Neutrophil (primary cell): ENCODE measurements at regions not wholly inside any gene's neighbourhood (a gene's known extent, or its start where the extent isn't known, plus 50 kb on each side); places are given as distances from the start of the nearest gene placed in this dataset.

ENCODE experiments used
- H3K27ac ChIP-seq: fragments of 200-600 bp; sonication (generic); 2 replicates; pipeline ENCODE4 v1.5.1; 2016; ENCODE audit warnings: mild to moderate bottlenecking, moderate library complexity
- H3K27me3 ChIP-seq: fragments of 200-600 bp; sonication (generic); 2 replicates; pipeline ENCODE4 v1.6.0; 2016; ENCODE audit warnings: mild to moderate bottlenecking
- H3K36me3 ChIP-seq: fragments of 200-600 bp; sonication (generic); 2 replicates; pipeline ENCODE4 v1.5.1; 2017
- H3K4me1 ChIP-seq, 2 experiments: fragments of 200-600 bp in 1 of 2; sonication (generic) in 1 of 2; 1 replicate in 1 of 2; 2 replicates in 1 of 2; pipeline versions ENCODE4 v1.5.1 to v1.6.1; 2013 to 2016; ENCODE audit warnings: low read depth in 1 of 2, low read length in 1 of 2, mild to moderate bottlenecking in 1 of 2, moderate library complexity in 1 of 2; ENCODE audit not compliant: control insufficient read depth in 1 of 2, insufficient read depth in 1 of 2
- H3K4me3 ChIP-seq, 2 experiments: fragments of 200-600 bp in 1 of 2; sonication (generic) in 1 of 2; 1 replicate in 1 of 2; 2 replicates in 1 of 2; pipeline ENCODE4 v1.5.1; 2013 to 2016; ENCODE audit warnings: low read depth in 1 of 2, low read length in 1 of 2, mild to moderate bottlenecking in 1 of 2, moderate library complexity in 1 of 2
- H3K9me3 ChIP-seq: fragments of 200-600 bp; sonication (generic); 2 replicates; pipeline ENCODE4 v1.5.1; 2016
- TF ChIP-seq, protein P1 (sequence below): fragments of 200-600 bp; sonication (generic); IDR thresholded peaks from 2 replicates; pipeline ENCODE4 v1.5.1; 2016; ENCODE audit warnings: antibody characterized with exemption

DNA sequence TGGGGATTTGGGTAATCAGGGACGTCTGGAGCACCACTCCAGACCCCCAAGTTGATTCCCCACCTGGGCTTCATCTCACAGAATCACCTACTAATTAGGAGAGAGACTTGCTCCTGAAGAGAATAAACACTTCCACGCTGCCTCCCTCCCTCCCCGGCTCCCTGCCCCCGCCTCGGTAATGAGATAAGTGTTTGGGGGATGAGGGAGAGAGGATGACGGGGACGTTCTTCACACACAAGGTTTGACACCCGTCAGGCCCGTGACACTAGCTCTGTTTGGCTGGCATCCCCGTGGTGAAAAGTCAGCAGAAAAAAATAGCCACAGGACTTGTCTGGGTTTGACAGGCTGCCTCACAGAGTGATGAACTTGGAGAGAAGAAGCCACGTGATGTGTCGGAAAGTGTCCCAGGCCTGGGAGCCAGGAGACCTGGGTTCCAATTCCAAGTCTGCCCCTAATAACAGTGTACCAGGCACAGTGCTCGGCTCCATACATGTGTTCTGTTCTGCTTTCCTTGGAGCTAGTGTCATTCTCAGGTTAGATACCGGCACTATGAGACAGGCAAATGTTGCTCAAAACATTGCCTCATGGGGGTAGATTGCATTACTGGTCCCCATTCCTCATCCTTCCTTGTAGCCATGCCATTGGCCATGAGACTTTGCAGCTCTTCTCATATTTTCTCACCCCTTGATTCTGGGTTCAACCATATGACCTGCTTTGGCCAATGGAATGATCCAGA lies 578.0 kb downstream of the BCOR start:
- Histone ChIP-seq H3K4me1 (no peaks in the 10 kb centered on the region), H3K36me3 (no peaks in the 10 kb centered on the region)
- TF ChIP-seq, protein P1, sequence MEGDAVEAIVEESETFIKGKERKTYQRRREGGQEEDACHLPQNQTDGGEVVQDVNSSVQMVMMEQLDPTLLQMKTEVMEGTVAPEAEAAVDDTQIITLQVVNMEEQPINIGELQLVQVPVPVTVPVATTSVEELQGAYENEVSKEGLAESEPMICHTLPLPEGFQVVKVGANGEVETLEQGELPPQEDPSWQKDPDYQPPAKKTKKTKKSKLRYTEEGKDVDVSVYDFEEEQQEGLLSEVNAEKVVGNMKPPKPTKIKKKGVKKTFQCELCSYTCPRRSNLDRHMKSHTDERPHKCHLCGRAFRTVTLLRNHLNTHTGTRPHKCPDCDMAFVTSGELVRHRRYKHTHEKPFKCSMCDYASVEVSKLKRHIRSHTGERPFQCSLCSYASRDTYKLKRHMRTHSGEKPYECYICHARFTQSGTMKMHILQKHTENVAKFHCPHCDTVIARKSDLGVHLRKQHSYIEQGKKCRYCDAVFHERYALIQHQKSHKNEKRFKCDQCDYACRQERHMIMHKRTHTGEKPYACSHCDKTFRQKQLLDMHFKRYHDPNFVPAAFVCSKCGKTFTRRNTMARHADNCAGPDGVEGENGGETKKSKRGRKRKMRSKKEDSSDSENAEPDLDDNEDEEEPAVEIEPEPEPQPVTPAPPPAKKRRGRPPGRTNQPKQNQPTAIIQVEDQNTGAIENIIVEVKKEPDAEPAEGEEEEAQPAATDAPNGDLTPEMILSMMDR = no peak

DNA sequence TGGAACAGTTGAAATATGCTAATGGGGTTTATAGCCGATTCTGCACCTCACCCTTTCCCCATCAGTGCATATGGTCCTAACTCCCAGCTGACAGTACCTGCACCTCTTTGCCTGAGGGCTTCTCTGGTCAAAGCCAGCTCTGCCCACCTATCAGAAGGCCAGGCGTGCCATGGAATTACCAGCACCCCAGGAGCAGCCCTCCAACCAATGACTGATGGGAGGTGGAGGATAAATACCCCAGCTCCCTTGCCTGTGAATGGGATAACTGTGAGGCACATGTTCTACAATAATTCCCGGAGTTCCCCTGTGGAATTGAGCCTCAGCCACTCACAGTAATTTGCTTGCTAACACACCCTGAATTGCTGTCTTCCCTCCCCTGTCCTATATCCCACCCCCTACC lies 572.0 kb downstream of the BCOR start:
- Histone ChIP-seq H3K36me3 (no peaks in the 10 kb centered on the region), H3K27ac (no peak overlapping the region), H3K9me3 (no peaks in the 10 kb centered on the region), H3K4me1 (no peaks in the 10 kb centered on the region), H3K27me3 (no peaks in the 10 kb centered on the region), H3K4me3 (no peak overlapping the region)
- TF ChIP-seq, protein P1 = no peak

More for the DNA sequence above, 578.0 kb downstream of the BCOR start:
- Histone ChIP-seq H3K27ac (no peak overlapping the region), H3K9me3 (no peaks in the 10 kb centered on the region), H3K27me3 (peaks cover 14% of the 10 kb centered on the region), H3K4me3 (no peak overlapping the region)

DNA sequence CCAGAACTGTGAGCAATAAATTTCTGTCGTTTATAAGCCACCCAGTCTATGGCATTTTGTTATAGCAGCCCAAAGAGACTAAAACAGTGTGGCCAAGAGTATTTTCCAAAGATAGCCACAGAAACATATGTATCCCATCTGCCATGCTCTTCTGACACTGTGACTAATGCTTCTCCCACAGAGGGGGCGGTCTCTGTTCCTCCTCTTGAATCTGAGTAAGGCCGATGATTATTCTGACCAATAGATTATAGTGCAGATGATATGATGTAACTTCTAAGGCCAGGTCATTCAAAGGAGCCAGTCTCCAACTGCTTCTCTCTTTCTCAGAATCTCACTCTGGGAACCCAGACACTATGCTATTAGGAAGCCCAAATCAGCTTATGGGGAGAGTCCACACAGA lies 570.7 kb downstream of the BCOR start:
- H3K4me3 ChIP-seq = no peak overlapping the region
- no peaks in the 10 kb centered on the region for H3K27me3 ChIP-seq
- TF ChIP-seq, protein P1 = no peak
- no peaks in the 10 kb centered on the region for H3K4me1 ChIP-seq
- H3K9me3 ChIP-seq = no peaks in the 10 kb centered on the region
- no peaks in the 10 kb centered on the region for H3K36me3 ChIP-seq
- H3K27ac ChIP-seq = no peak overlapping the region

DNA sequence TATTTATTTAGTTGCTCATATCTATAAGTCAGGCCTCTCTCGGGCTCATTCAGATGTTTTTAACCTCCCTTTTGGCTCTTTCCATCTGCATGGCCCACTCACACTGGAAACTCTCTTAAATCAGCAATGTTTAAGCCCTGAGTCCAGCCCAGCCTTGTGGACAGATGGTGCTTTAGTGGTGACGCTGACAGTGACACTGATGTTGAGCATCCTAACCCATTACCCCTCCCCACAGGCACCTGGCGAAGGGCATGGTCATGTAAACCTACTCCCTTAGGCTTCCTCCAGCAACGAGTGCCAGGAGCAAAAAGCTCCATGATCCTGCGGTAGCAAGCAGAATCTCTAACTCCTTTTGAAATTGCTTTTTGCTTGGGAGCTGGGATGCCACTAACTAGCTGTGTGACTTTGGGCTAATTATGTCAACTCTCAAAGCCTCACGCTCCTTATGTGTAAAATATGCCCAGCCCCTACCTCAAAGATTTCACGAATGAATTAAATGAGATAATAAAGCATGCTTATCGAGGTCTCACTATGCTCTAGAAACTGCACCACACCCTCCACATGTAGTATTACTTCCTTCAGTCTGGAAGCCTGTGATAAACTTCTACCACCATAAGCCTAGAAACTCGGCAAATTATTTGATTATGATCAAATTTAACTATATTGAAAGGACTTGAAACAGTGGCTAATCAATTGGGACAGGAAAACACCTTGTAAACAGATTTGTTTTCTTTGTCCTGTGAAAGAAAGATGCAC lies 569.4 kb downstream of the BCOR start:
- Histone ChIP-seq H3K36me3 (no peaks in the 10 kb centered on the region), H3K27ac (no peak overlapping the region), H3K4me3 (no peak overlapping the region), H3K4me1 (no peaks in the 10 kb centered on the region), H3K9me3 (no peaks in the 10 kb centered on the region), H3K27me3 (no peaks in the 10 kb centered on the region)
- TF ChIP-seq, protein P1 = no peak

DNA sequence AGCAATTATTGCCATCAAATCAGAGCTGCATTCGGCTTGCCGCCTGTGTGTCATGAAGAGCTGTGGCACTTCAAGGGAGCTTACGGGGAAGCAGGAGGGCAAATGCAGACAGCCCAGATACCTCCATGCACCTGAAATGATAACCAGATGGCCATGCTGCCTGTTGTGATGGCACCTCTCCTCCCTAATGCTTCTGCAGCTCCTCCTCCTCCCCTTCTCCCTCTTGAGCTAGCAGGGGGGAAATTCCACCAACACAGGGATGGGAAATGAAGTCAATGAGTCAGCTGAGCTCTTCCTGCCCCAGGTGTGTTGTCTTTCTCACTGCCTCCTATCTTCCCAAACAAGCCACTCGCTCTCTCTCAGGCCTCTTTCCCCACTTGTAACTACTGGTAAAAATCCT lies 565.0 kb downstream of the BCOR start:
- Histone ChIP-seq H3K9me3 (no peaks in the 10 kb centered on the region), H3K4me3 (no peak overlapping the region), H3K36me3 (no peaks in the 10 kb centered on the region), H3K27ac (no peak overlapping the region), H3K27me3 (no peaks in the 10 kb centered on the region), H3K4me1 (no peaks in the 10 kb centered on the region)
- TF ChIP-seq, protein P1 = no peak
